B cell (primary cell): ENCODE measurements at regions not wholly inside any gene's neighbourhood (a gene's known extent, or its start where the extent isn't known, plus 50 kb on each side); places are given as distances from the start of the nearest gene placed in this dataset.

Experiments
- ATAC-seq: fragments of 200-7000 bp; cut with Tn5 transposase; one replicate; pipeline ENCODE4 v1.10.0; 2021; ENCODE audit warnings: low read depth, mild to moderate bottlenecking, moderate number of reproducible peaks, moderate library complexity
- CTCF ChIA-PET: fragments of 350-600 bp; sonication (Branson Sonifier 250); formaldehyde crosslinking; loops from one replicate; lab custom pipeline; 2021; ENCODE audit warnings: antibody characterized with exemption, inconsistent platforms; lab: Charles Lee
- POLR2A ChIA-PET: fragments of 350-600 bp; sonication (Branson Sonifier 250); formaldehyde crosslinking; loops from one replicate; lab custom pipeline; 2021; ENCODE audit warnings: antibody characterized with exemption; lab: Charles Lee
- DNase-seq: peaks from one replicate; pipeline ENCODE4 v3.0.0; 2013
- H2AFZ ChIP-seq: 2 replicates; pipeline ENCODE4 v1.6.1; 2012; ENCODE audit warnings: mild to moderate bottlenecking, low read depth, low read length; ENCODE audit not compliant: insufficient read depth, poor library complexity, severe bottlenecking
- H3K27ac ChIP-seq, 2 donors: 1 replicate in 1 of 2; 2 replicates in 1 of 2; pipeline ENCODE4 v1.5.1; 2012 to 2013; ENCODE audit warnings: low read length in 2 of 2, mild to moderate bottlenecking in 2 of 2, moderate library complexity in 1 of 2
- H3K27me3 ChIP-seq, 4 experiments: fragments of 200-600 bp in 1 of 4; sonication (generic) in 1 of 4; replicated peaks in 1 of 4; 1 replicate in 2 of 4; 2 replicates in 2 of 4; pipeline versions ENCODE4 v1.6.1 to v1.7.0; 2013 to 2016; ENCODE audit warnings: low read length in 3 of 4, mild to moderate bottlenecking in 2 of 4, mixed read lengths in 1 of 4, moderate library complexity in 1 of 4; ENCODE audit not compliant: insufficient read depth in 4 of 4, control insufficient read depth in 3 of 4; ENCODE audit errors: control extremely low read depth in 1 of 4
- H3K36me3 ChIP-seq, 2 experiments: replicated peaks in 1 of 2; 1 replicate in 1 of 2; 2 replicates in 1 of 2; pipeline versions ENCODE4 v1.6.1 to v1.7.1; 2013; ENCODE audit warnings: low read length in 1 of 2; ENCODE audit not compliant: insufficient read depth in 2 of 2, control insufficient read depth in 1 of 2; ENCODE audit errors: control extremely low read depth in 1 of 2, extremely low read depth in 1 of 2
- H3K4me1 ChIP-seq, 2 donors: fragments of 200-600 bp in 1 of 2; sonication (generic) in 1 of 2; 1 replicate in 1 of 2; 2 replicates in 1 of 2; pipeline versions ENCODE4 v1.5.1 to v1.6.1; 2013 to 2017; ENCODE audit warnings: low read length in 2 of 2; ENCODE audit not compliant: control insufficient read depth in 2 of 2, insufficient read depth in 2 of 2
- H3K4me2 ChIP-seq: replicated peaks from 2 replicates; pipeline ENCODE3; 2012; ENCODE audit warnings: mild to moderate bottlenecking, low read depth, low read length; ENCODE audit not compliant: poor library complexity, severe bottlenecking
- H3K4me3 ChIP-seq, 5 experiments: fragments of 200-600 bp in 1 of 5; sonication (generic) in 1 of 5; 1 replicate in 3 of 5; 2 replicates in 2 of 5; pipeline versions ENCODE4 v1.5.1 to v1.7.0; 2011 to 2016; ENCODE audit warnings: low read length in 4 of 5, mild to moderate bottlenecking in 4 of 5, low read depth in 2 of 5, control low read depth in 1 of 5, moderate library complexity in 1 of 5; ENCODE audit not compliant: insufficient read depth in 1 of 5; ENCODE audit errors: control extremely low read depth in 1 of 5, extremely low read depth in 1 of 5
- H3K79me2 ChIP-seq: fragments of 200-600 bp; sonication (generic); one replicate; pipeline ENCODE4 v1.6.0; 2016; ENCODE audit warnings: low read length; ENCODE audit not compliant: control insufficient read depth, insufficient read depth
- H3K9ac ChIP-seq: fragments of 200-600 bp; sonication (generic); 2 replicates; pipeline ENCODE4 v1.6.1; 2017; ENCODE audit warnings: mild to moderate bottlenecking, low read length, moderate library complexity
- H3K9me3 ChIP-seq, 3 donors: one replicate each; pipeline versions ENCODE4 v1.6.1 to v1.7.1; 2013; ENCODE audit warnings: low read length in 2 of 3; ENCODE audit not compliant: control insufficient read depth in 2 of 3, insufficient read depth in 1 of 3; ENCODE audit errors: control extremely low read depth in 1 of 3
- H4K20me1 ChIP-seq: 2 replicates; pipeline ENCODE4 v1.6.0; 2012; ENCODE audit warnings: mild to moderate bottlenecking, low read length; ENCODE audit not compliant: insufficient read depth, control insufficient read depth, poor library complexity, severe bottlenecking
- H3K27ac Mint-ChIP-seq: one replicate; pipeline ENCODE4 v1.8.0; 2021; ENCODE audit warnings: mixed read lengths
- H3K27me3 Mint-ChIP-seq: one replicate; pipeline ENCODE4 v1.8.0; 2021; ENCODE audit warnings: mixed read lengths
- H3K4me1 Mint-ChIP-seq: one replicate; pipeline ENCODE4 v1.8.0; 2021; ENCODE audit warnings: mixed read lengths
- H3K4me3 Mint-ChIP-seq: one replicate; pipeline ENCODE4 v1.8.0; 2021; ENCODE audit warnings: mixed read lengths
- H3K9me3 Mint-ChIP-seq: one replicate; pipeline ENCODE4 v1.8.0; 2022; ENCODE audit warnings: mixed read lengths; ENCODE audit not compliant: insufficient read depth
- CTCF ChIP-seq: fragments of 200-600 bp; IDR thresholded peaks from one replicate; pipeline ENCODE4 v1.8.0; 2022; ENCODE audit warnings: antibody characterized with exemption, mild to moderate bottlenecking
- EZH2 ChIP-seq: IDR thresholded peaks from 2 replicates; pipeline ENCODE4 v1.6.1; 2012; ENCODE audit warnings: borderline replicate concordance, low read depth, mild to moderate bottlenecking, moderate library complexity, low read length; ENCODE audit not compliant: insufficient read depth, poor library complexity, severe bottlenecking
- WGBS: methylation state at CpG from one replicate; pipeline ENCODE4 v1.1.5; 2013; ENCODE audit warnings: missing lambda C conversion rate; ENCODE audit not compliant: insufficient coverage; 5-methylcytosine and 5-hydroxymethylcytosine counted together
- intact Hi-C: fragments of 100-400 bp; cut with micrococcal nuclease; formaldehyde crosslinking; loops from one replicate; pipeline ENCODE4 v1.10.0; 2022

- Mint-ChIP-seq H3K27me3 (peaks cover 32% of the 10 kb centered on the region), H3K4me1 (peaks cover 4% of the 10 kb centered on the region), H3K4me3 (no peak overlapping the region), H3K9me3 (no peaks in the 10 kb centered on the region), H3K27ac (no peak overlapping the region)
- Histone ChIP-seq H3K79me2 (no peaks in the 10 kb centered on the region), H3K27ac (no peak overlapping the region), H3K4me1 (peaks cover 2 to 7% of the 10 kb centered on the region in 2 donors), H3K36me3 (no peaks in the 10 kb centered on the region), H3K9ac (no peak overlapping the region), H3K27me3 (peaks cover 0 to 14% (median 0%) of the 10 kb centered on the region in 4 experiments), H4K20me1 (no peaks in the 10 kb centered on the region), H3K4me3 (no peak overlapping the region), H2AFZ (no peak overlapping the region), H3K9me3 (no peaks in the 10 kb centered on the region), H3K4me2 (no peak overlapping the region)
- 87% methylated on average over 11 of the region's 12 CpGs for WGBS
- CTCF ChIA-PET: interaction anchor here (1.1 kb wide), 1 partner anchor 400 kb away, joined by 4 read pairs; no protein-coding TSS in a partner anchor
- TF ChIP-seq CTCF: no peak
- TF ChIP-seq EZH2: no peak
- POLR2A ChIA-PET: no interaction called here
- intact Hi-C loops: no loop called here
- ATAC-seq (no peak), DNase-seq (no peak)
Observed at GRCh38 chr3:10743366-10744097, 72.5 kb upstream of the SLC6A11 start.

- Histone ChIP-seq H3K79me2 (no peaks in the 10 kb centered on the region), H3K27me3 (peaks cover 0 to 10% (median 0%) of the 10 kb centered on the region in 4 experiments), H3K4me1 (peaks cover 0 to 2% of the 10 kb centered on the region in 2 donors), H2AFZ (no peak overlapping the region), H3K4me2 (no peak overlapping the region), H4K20me1 (no peaks in the 10 kb centered on the region), H3K27ac (no peak overlapping the region), H3K4me3 (no peak overlapping the region), H3K9ac (no peak overlapping the region), H3K36me3 (no peaks in the 10 kb centered on the region), H3K9me3 (no peaks in the 10 kb centered on the region)
- Mint-ChIP-seq H3K9me3 (no peaks in the 10 kb centered on the region), H3K27ac (no peak overlapping the region), H3K27me3 (peaks cover 27% of the 10 kb centered on the region), H3K4me3 (no peak overlapping the region), H3K4me1 (peaks cover under 1% of the 10 kb centered on the region)
- ATAC-seq: no peak
- WGBS: 23% methylated on average over 6 of the region's 7 CpGs
- ChIA-PET CTCF (interaction anchor here (1.1 kb wide), 1 partner anchor 400 kb away, joined by 4 read pairs; no protein-coding TSS in a partner anchor), POLR2A (no interaction called here)
- no peak for TF ChIP-seq EZH2
- TF ChIP-seq CTCF: no peak
- no peak for DNase-seq
- intact Hi-C loops: no loop called here
Observed at GRCh38 chr3:10744098-10744465, 71.9 kb upstream of the SLC6A11 start.
